ENCODE measurements at regions not wholly inside any gene's neighbourhood (a gene's known extent, or its start where the extent isn't known, plus 50 kb on each side); places are given as distances from the start of the nearest gene placed in this dataset.

GRCh38 chr3:18791752-18792151, 356.6 kb upstream of the KCNH8 start:
- POLR2A ChIA-PET (ENCODE audit: partially characterized antibody), result no interaction called here
- Histone ChIP-seq H3K36me3 (ENCODE audit: control insufficient read depth in 2 of 4, insufficient read depth in 4 of 4, low read length in 3 of 4) (no peaks in the 10 kb centered on the region), H2AK5ac (ENCODE audit: low read depth, low read length) (no peak overlapping the region), H3K4me1 (replicated peaks in 1 of 4; ENCODE audit: control insufficient read depth in 3 of 4, insufficient read depth in 4 of 4, low read length in 3 of 4) (no peaks in the 10 kb centered on the region), H4K8ac (ENCODE audit: extremely low read depth, insufficient read depth, low read length) (no peak overlapping the region), H3K9ac (replicated peaks in 1 of 4; ENCODE audit: extremely low read depth in 1 of 4, low read depth in 3 of 4, low read length in 3 of 4) (no peak overlapping the region), H3K18ac (ENCODE audit: extremely low read depth, low read length) (no peak overlapping the region), H4K20me1 (replicated peaks in 1 of 2; ENCODE audit: control insufficient read depth in 1 of 2, insufficient read depth in 2 of 2, low read length in 2 of 2) (no peaks in the 10 kb centered on the region), H2BK20ac (ENCODE audit: low read length) (no peak overlapping the region), H4K5ac (ENCODE audit: insufficient read length, low read depth, low read length) (no peak overlapping the region), H3K23ac (ENCODE audit: insufficient read length) (no peak overlapping the region), H3K79me1 (ENCODE audit: low read depth, low read length) (no peaks in the 10 kb centered on the region), H3K4ac (replicated peaks; ENCODE audit: insufficient read length, low read depth, low read length) (no peak overlapping the region), H3K4me3 (ENCODE audit: extremely low read depth in 1 of 4, insufficient read depth in 2 of 4, low read depth in 3 of 4, low read length in 4 of 4) (no peak overlapping the region), H2BK5ac (ENCODE audit: low read depth, low read length) (no peak overlapping the region), H2BK15ac (ENCODE audit: low read length) (no peak overlapping the region), H3K79me2 (ENCODE audit: control insufficient read depth in 1 of 2, insufficient read depth in 2 of 2, low read length in 2 of 2) (no peaks in the 10 kb centered on the region), H3K4me2 (ENCODE audit: insufficient read depth in 1 of 2, low read depth in 2 of 2, low read length in 2 of 2) (no peak overlapping the region), H3K14ac (ENCODE audit: insufficient read length) (no peak overlapping the region), H2BK12ac (ENCODE audit: low read depth, low read length) (no peak overlapping the region), H2AFZ (ENCODE audit: low read length) (no peak overlapping the region), H3K27me3 (replicated peaks in 1 of 4; ENCODE audit: control insufficient read depth in 3 of 4, extremely low read depth in 1 of 4, insufficient read depth in 3 of 4, low read length in 3 of 4) (no peaks in the 10 kb centered on the region), H3K23me2 (ENCODE audit: low read depth, low read length) (no peaks in the 10 kb centered on the region), H3K27ac (ENCODE audit: low read depth, low read length) (no peak overlapping the region), H4K91ac (replicated peaks; ENCODE audit: insufficient read length, low read length) (no peak overlapping the region), H3K9me3 (ENCODE audit: insufficient read depth in 2 of 2, low read depth in 1 of 2, low read length in 1 of 2) (no peaks in the 10 kb centered on the region), H3K56ac (replicated peaks; ENCODE audit: insufficient read length, low read depth, low read length) (no peak overlapping the region), H2BK120ac (replicated peaks; ENCODE audit: low read depth, low read length) (no peak overlapping the region)
- no peak for FAIRE-seq
- no peak for DNase-seq (ENCODE audit: low read depth in 1 of 2, low spot score in 2 of 2)
- CTCF ChIA-PET (ENCODE audit: partially characterized antibody), result interaction anchor here (0.7 to 1.5 kb wide), 3 partner anchors 24 to 412 kb away, joined by 3 to 6 read pairs (median 3); no protein-coding TSS in a partner anchor
- WGBS, 2 experiments (ENCODE audit: extremely low coverage in 1 of 2, insufficient coverage in 1 of 2, insufficient read length in 1 of 2, insufficient replicate concordance in 2 of 2, low coverage in 1 of 2, low lambda C conversion rate in 2 of 2, missing lambda C conversion rate in 1 of 2), result 87% methylated on average over 10 of the region's 10 CpGs; no CpG with 5 or more reads in 1 of the 2 experiments
- TF ChIP-seq, protein P1, sequence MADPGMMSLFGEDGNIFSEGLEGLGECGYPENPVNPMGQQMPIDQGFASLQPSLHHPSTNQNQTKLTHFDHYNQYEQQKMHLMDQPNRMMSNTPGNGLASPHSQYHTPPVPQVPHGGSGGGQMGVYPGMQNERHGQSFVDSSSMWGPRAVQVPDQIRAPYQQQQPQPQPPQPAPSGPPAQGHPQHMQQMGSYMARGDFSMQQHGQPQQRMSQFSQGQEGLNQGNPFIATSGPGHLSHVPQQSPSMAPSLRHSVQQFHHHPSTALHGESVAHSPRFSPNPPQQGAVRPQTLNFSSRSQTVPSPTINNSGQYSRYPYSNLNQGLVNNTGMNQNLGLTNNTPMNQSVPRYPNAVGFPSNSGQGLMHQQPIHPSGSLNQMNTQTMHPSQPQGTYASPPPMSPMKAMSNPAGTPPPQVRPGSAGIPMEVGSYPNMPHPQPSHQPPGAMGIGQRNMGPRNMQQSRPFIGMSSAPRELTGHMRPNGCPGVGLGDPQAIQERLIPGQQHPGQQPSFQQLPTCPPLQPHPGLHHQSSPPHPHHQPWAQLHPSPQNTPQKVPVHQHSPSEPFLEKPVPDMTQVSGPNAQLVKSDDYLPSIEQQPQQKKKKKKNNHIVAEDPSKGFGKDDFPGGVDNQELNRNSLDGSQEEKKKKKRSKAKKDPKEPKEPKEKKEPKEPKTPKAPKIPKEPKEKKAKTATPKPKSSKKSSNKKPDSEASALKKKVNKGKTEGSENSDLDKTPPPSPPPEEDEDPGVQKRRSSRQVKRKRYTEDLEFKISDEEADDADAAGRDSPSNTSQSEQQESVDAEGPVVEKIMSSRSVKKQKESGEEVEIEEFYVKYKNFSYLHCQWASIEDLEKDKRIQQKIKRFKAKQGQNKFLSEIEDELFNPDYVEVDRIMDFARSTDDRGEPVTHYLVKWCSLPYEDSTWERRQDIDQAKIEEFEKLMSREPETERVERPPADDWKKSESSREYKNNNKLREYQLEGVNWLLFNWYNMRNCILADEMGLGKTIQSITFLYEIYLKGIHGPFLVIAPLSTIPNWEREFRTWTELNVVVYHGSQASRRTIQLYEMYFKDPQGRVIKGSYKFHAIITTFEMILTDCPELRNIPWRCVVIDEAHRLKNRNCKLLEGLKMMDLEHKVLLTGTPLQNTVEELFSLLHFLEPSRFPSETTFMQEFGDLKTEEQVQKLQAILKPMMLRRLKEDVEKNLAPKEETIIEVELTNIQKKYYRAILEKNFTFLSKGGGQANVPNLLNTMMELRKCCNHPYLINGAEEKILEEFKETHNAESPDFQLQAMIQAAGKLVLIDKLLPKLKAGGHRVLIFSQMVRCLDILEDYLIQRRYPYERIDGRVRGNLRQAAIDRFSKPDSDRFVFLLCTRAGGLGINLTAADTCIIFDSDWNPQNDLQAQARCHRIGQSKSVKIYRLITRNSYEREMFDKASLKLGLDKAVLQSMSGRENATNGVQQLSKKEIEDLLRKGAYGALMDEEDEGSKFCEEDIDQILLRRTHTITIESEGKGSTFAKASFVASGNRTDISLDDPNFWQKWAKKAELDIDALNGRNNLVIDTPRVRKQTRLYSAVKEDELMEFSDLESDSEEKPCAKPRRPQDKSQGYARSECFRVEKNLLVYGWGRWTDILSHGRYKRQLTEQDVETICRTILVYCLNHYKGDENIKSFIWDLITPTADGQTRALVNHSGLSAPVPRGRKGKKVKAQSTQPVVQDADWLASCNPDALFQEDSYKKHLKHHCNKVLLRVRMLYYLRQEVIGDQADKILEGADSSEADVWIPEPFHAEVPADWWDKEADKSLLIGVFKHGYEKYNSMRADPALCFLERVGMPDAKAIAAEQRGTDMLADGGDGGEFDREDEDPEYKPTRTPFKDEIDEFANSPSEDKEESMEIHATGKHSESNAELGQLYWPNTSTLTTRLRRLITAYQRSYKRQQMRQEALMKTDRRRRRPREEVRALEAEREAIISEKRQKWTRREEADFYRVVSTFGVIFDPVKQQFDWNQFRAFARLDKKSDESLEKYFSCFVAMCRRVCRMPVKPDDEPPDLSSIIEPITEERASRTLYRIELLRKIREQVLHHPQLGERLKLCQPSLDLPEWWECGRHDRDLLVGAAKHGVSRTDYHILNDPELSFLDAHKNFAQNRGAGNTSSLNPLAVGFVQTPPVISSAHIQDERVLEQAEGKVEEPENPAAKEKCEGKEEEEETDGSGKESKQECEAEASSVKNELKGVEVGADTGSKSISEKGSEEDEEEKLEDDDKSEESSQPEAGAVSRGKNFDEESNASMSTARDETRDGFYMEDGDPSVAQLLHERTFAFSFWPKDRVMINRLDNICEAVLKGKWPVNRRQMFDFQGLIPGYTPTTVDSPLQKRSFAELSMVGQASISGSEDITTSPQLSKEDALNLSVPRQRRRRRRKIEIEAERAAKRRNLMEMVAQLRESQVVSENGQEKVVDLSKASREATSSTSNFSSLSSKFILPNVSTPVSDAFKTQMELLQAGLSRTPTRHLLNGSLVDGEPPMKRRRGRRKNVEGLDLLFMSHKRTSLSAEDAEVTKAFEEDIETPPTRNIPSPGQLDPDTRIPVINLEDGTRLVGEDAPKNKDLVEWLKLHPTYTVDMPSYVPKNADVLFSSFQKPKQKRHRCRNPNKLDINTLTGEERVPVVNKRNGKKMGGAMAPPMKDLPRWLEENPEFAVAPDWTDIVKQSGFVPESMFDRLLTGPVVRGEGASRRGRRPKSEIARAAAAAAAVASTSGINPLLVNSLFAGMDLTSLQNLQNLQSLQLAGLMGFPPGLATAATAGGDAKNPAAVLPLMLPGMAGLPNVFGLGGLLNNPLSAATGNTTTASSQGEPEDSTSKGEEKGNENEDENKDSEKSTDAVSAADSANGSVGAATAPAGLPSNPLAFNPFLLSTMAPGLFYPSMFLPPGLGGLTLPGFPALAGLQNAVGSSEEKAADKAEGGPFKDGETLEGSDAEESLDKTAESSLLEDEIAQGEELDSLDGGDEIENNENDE (IDR thresholded peaks at IDR 0.05; ENCODE audit: insufficient replicate concordance, low read length), result no peak

All from H1 (cell line).